Hippocampal formation (tissue), 2 donors: ENCODE measurements at regions not wholly inside any gene's neighbourhood (a gene's known extent, or its start where the extent isn't known, plus 50 kb on each side); places are given as distances from the start of the nearest gene placed in this dataset.
A peak's percentile ranks its signal among the peaks of the same experiment; 100 is the strongest.

Experiments used
- DNase-seq, 2 donors: peaks; one replicate each; lab custom pipeline; 2025; lab: John Stamatoyannopoulos, UW

GRCh38 chr18:70459251-70459650, 170.4 kb downstream of the SOCS6 start:
- DNase-seq, result no peak

GRCh38 chr18:70457788-70458187, 168.9 kb downstream of the SOCS6 start:
- no peak for DNase-seq

GRCh38 chr18:70457223-70457622, 168.4 kb downstream of the SOCS6 start:
- DNase-seq, result no peak

GRCh38 chr18:70456376-70456775, 167.5 kb downstream of the SOCS6 start:
- no peak for DNase-seq

DNA sequence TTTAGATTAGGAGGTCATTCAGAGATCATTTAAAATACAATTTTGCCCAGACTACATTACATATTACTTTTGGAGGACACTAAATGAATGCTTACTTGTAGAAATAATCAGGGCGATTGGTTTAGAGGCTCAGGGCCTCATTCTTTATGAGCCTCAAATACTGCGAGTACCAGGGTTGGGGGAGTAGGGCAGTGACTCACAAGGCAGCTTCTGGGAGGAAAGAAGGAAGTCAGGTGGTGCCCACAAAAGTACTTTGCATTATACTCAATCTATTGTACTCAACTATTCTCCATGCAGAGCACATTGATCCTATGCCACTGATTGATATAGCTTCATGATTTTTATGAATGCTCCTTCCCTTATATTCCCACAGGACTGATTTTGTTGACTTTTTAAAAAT, 166.9 kb downstream of the SOCS6 start:
- DNase-seq, result no peak

DNA sequence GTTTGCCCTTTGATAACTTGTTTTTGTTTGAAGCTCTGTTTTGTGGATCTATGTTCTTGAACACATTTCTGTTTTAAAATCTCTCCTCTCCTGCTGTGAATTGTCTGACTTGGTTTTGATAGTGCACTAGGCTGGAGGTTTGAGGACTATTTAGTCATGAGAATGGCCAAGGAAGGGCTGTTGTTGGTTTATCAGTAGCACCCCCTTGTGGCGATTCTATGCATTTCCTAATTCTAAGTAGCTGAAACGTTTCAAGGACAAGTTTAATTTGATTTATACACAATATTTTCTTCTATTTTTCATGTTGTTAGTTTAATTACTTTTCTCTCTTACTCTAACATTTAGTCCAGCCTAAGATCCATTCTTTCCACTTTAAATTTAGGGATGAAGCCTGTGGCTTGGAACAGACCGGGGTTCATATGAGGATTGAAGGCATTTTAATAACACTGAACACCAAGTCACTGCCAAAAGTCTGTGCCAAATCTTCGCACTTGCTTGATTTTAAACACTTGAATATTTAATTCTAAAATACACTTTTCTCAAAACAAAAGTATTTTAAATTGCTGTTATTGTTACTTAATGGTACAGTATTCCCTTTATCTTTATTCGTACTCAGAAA, 166.0 kb downstream of the SOCS6 start:
- peak in 1 of 2 donors; percentile 82 for DNase-seq

DNA sequence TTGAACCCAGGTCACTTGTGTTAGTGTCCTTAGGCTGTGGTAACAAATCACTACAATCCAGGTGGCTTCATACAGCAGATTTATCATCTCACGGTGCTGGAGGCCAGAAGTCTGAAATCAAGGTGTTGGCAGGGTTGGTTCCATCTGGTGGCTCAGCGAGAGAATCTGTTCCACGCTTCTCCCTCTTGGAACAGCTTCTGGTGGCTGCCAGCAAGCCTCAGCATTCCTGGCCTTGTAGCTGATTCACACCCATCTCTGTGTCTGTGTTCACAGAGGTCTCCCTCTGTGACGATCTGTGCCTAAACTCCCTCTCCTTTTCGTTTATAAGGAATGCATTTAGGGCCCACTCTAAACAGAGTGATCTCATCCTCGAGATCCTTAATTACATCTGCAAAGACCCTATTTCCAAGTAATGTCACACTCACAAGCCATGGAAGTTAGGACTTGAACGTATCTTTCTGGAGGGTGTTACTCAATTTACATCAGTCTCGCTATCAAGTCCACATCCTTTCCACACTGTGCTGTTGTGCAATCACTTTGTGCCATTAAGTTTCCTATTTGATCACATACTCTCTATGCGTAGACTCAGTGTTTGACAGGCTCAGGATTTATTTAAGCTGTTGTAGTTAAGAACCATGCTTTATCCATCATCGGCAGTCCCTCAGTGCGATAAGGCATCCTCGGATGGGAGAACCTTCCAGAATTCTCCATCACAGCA, 164.4 kb downstream of the SOCS6 start:
- no peak for DNase-seq

- DNase-seq, result no peak
Measured at GRCh38 chr18:70452501-70452900, 163.7 kb downstream of the SOCS6 start.

DNA sequence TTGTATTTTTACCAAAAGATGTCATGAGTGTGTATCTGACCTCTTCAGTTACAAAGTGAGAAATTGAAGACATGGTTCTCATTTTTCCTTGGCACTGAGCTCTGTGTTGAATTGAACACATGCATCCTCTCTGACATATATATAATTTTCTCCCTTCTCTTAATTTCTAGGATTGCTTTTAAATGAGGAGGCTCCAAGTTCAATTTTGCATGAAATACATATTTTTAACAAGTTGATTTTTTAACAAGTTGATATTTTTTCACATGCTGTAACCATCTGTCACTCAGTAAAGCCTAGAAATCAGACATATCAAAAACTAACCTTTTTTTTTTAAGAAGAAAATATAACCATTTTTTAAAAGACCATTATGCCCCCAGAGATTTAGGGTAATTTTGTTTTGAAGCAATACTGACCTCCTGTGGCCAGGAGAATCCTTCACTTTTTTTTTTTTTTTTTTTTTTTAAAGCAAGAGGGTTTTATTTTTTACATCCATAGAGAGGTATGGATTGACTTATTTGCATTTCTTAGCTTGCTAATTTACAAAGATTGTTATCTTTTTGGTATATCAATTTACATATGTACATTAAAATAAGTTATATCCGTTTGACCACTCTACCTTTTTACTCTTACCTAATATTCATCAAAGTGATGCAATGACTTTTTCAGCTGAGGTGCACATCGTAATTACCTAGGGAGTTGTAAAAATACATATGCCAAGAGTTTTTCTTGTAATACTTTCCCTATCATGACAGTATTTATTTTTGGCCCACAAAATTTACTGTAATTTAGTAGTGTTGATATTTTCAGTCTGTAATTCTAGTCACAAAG, 161.8 kb downstream of the SOCS6 start:
- DNase-seq, result no peak

GRCh38 chr18:70448588-70448987, 159.7 kb downstream of the SOCS6 start:
- no peak for DNase-seq

GRCh38 chr18:70446063-70446462, 157.2 kb downstream of the SOCS6 start:
- DNase-seq, result no peak

DNA sequence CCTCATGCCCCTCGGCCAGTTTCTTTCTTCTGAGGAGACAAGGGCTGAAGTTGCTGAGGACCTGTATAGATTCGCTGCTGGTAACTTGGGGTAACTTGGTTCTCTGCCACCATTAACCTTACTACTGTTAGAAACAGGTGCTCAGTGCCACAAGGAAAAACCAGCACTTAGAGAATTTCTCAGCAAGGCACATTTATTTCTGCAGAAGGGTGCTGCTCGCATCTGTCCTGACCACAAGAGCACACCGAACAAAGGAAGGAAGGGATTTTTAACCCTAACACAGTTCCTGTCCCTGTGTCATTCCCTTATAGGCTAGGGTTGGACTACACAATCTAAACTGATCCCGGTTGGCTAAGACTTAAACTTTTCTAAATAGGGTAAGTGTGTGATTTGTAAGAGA, 154.1 kb downstream of the SOCS6 start:
- DNase-seq, result no peak

DNA sequence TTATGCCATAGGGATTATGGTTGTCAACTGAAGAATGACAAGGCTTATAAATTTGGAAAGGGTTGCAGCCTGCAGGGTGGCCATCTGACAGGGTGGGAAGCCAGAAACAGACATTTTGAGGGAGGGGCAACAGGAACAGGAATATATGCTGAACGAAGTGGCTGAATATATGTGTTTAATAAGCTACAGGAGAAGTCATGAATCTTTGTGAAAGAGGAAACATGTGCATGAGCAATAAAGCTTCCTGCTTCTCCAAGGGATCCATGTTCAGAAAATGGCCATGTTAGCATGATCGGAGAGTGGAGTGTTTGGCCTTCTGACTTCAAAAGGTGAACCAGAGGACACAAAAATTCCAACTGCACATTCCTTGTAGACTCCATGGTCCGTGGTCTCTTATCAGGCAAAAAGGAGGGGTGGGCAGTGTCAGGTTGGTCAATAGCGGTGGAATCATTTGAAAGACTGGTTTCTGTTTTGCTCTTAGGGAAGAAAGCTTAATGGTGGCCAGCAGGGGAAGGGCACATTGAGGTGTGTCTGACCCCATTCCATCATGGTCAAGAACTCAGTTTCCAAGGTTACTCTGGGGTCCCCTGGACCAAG, 144.1 kb downstream of the SOCS6 start:
- no peak for DNase-seq

- DNase-seq, result no peak
Measured at GRCh38 chr18:70431203-70431624, 142.4 kb downstream of the SOCS6 start.

DNA sequence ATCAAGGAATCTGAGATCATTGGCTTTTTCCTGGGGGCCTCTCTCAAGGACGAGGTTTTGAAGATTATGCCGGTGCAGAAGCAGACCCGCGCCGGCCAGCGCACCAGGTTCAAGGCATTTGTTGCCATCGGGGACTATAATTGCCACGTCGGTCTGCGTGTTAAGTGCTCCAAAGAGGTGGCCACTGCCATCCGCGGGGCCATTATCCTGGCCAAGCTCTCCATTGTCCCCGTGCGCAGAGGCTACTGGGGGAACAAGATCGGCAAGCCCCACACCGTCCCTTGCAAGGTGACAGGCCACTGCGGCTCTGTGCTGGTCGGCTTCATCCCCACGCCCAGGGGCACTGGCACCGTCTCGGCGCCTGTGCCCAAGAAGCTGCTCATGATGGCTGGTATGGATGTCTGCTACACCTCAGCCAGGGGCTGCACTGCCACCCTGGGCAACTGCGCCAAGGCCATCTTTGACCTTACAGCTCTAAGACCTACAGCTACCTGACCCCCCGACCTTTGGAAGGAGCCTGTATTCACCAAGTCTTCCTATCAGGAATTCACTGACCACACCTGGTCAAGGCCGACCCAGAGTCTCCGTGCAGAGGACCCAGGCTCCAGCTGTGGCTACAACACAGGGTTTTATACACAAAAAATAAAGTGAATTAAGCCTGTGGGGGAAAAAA, 141.8 kb downstream of the SOCS6 start:
- no peak for DNase-seq

- DNase-seq, result no peak
Measured at GRCh38 chr18:70429847-70430500, 141.1 kb downstream of the SOCS6 start.

DNA sequence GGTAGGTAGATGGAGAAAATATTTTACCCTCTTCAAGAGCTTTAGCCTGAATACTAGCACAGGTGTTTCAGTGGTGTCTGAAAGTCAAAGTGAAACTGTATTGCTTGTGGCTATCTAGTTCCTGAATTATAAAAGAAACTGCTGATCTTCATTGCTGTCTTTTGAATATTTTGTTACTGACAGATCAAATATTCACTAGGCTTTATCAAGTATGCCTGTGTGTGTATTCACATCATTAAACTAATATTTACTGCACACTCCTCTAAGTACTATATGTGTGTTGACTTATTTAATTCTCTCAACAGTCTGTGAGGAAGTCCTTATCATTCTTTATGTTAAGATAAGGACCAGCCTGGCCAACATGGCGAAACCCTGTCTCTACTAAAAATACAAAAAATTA, 139.6 kb downstream of the SOCS6 start:
- no peak for DNase-seq

DNA sequence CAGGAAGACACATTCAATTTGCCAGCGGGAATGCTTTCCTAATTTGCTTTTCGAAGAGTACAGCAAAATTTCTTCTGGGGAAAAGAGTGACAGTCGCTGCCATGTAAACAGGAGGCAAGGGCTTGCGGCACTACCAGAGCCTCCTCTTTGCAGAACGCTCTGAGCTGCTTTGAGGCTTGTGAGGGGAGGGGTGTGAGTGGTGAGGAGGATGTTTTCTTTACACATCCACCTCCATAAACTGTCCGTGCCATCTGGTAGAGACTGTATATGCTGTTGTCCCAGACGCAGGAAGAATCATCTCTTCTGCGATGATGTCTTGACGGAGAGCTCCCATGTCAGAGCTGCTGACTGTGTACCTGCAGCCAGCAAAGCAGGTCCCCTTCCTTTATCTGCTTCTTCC, 138.0 kb downstream of the SOCS6 start:
- DNase-seq, result peak in 1 of 2 donors; percentile 19

GRCh38 chr18:70425236-70425635, 136.4 kb downstream of the SOCS6 start:
- no peak for DNase-seq

- DNase-seq, result no peak
Measured at GRCh38 chr18:70423988-70424387, 135.1 kb downstream of the SOCS6 start.

DNA sequence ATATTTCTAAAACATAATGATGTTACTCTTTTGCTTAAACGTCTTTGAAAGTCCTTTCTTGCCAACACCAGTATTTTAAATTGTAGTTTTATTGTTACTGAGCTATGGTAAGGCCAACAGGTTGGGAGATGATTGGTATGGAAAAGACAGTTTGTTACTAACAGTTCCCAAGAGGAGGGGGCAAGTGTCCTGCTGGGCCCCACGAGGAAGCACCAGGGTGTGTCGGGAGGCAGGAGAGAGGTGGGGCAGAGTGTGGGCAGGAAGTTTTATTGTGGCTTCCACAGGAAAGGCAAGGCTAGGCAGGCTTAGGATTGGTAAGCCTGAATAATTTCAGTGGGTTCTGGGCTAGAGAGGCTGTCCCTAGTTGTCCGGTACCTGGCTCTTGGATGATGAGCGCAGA, 134.3 kb downstream of the SOCS6 start:
- DNase-seq, result no peak
